HG03066 (cell line): ENCODE measurements at regions not wholly inside any gene's neighbourhood (a gene's known extent, or its start where the extent isn't known, plus 50 kb on each side); places are given as distances from the start of the nearest gene placed in this dataset.

Experiments
- ATAC-seq: cut with Tn5 transposase; IDR thresholded peaks from one replicate; pipeline ENCODE4 v1.9.1; 2021; ENCODE audit warnings: low read depth; ENCODE audit not compliant: unreplicated experiment

GRCh38 chr12:78483767-78484315 is 380.7 kb upstream of the SYT1 start:
- no peak for ATAC-seq

GRCh38 chr12:78489990-78490389 is 374.6 kb upstream of the SYT1 start:
- no peak for ATAC-seq

- no peak for ATAC-seq
Observed at GRCh38 chr12:78490861-78491260, 373.7 kb upstream of the SYT1 start.

- no peak for ATAC-seq
Observed at GRCh38 chr12:78494911-78495310, 369.7 kb upstream of the SYT1 start.

- ATAC-seq, result no peak
Observed at GRCh38 chr12:78501825-78502224, 362.7 kb upstream of the SYT1 start.

- no peak for ATAC-seq
Observed at GRCh38 chr12:78519422-78519821, 345.2 kb upstream of the SYT1 start.

GRCh38 chr12:78530100-78530765 is 334.3 kb upstream of the SYT1 start:
- ATAC-seq, result no peak

- no peak for ATAC-seq
Observed at GRCh38 chr12:78531831-78532458, 332.6 kb upstream of the SYT1 start.

- no peak for ATAC-seq
Observed at GRCh38 chr12:78534311-78534710, 330.3 kb upstream of the SYT1 start.

- no peak for ATAC-seq
Observed at GRCh38 chr12:78540606-78541336, 323.8 kb upstream of the SYT1 start.

- ATAC-seq, result no peak
Observed at GRCh38 chr12:78550831-78551230, 313.7 kb upstream of the SYT1 start.

GRCh38 chr12:78555802-78556201 is 308.8 kb upstream of the SYT1 start:
- no peak for ATAC-seq

- ATAC-seq, result no peak
Observed at GRCh38 chr12:78556651-78557050, 307.9 kb upstream of the SYT1 start.

GRCh38 chr12:78559416-78559815 is 305.2 kb upstream of the SYT1 start:
- ATAC-seq, result no peak

- no peak for ATAC-seq
Observed at GRCh38 chr12:78559886-78560285, 304.7 kb upstream of the SYT1 start.

- no peak for ATAC-seq
Observed at GRCh38 chr12:78560633-78561032, 303.9 kb upstream of the SYT1 start.

- no peak for ATAC-seq
Observed at GRCh38 chr12:78562368-78563205, 302.0 kb upstream of the SYT1 start.

- ATAC-seq, result no peak
Observed at GRCh38 chr12:78563826-78564225, 300.7 kb upstream of the SYT1 start.

- ATAC-seq, result no peak
Observed at GRCh38 chr12:78566456-78566855, 298.1 kb upstream of the SYT1 start.

GRCh38 chr12:78568321-78569020 is 296.1 kb upstream of the SYT1 start:
- ATAC-seq, result no peak
